GM19025 (cell line): ENCODE measurements at regions not wholly inside any gene's neighbourhood (a gene's known extent, or its start where the extent isn't known, plus 50 kb on each side); places are given as distances from the start of the nearest gene placed in this dataset.
"Not testable (repeated sequence)": the region's sequence is repeated elsewhere in the genome, so short reads cannot be mapped to it uniquely, and the experiment has no call there.

Experiments used
- ATAC-seq: cut with Tn5 transposase; IDR thresholded peaks from one replicate; pipeline ENCODE4 v1.9.1; 2021; ENCODE audit warnings: mild to moderate bottlenecking, low read depth, moderate library complexity; ENCODE audit not compliant: unreplicated experiment

- ATAC-seq, result no peak
These were observed 107.9 kb upstream of the ATL2 start for GRCh38 chr2:38484957-38485356.

- no peak for ATAC-seq
These were observed 106.9 kb upstream of the ATL2 start for GRCh38 chr2:38483776-38484501.

- ATAC-seq, result not testable (repeated sequence)
These were observed 105.6 kb upstream of the ATL2 start for GRCh38 chr2:38482710-38483109.

GRCh38 chr2:38480617-38481016 lies 103.5 kb upstream of the ATL2 start:
- no peak for ATAC-seq

GRCh38 chr2:38477006-38477405 lies 99.9 kb upstream of the ATL2 start:
- ATAC-seq, result no peak

GRCh38 chr2:38475567-38475881 lies 98.5 kb upstream of the ATL2 start:
- ATAC-seq, result no peak

- ATAC-seq, result no peak
These were observed 97.9 kb upstream of the ATL2 start for GRCh38 chr2:38474715-38475566.

- no peak for ATAC-seq
These were observed 97.0 kb upstream of the ATL2 start for GRCh38 chr2:38474021-38474456.

- no peak for ATAC-seq
These were observed 96.4 kb upstream of the ATL2 start for GRCh38 chr2:38473333-38474005.

GRCh38 chr2:38470115-38470514 lies 93.0 kb upstream of the ATL2 start:
- ATAC-seq, result no peak

- ATAC-seq, result no peak
These were observed 90.8 kb upstream of the ATL2 start for GRCh38 chr2:38467768-38468455.

GRCh38 chr2:38466876-38467767 lies 90.0 kb upstream of the ATL2 start:
- no peak for ATAC-seq

GRCh38 chr2:38466409-38466808 lies 89.3 kb upstream of the ATL2 start:
- ATAC-seq, result no peak

- no peak for ATAC-seq
These were observed 88.7 kb upstream of the ATL2 start for GRCh38 chr2:38465789-38466127.

- no peak for ATAC-seq
These were observed 88.1 kb upstream of the ATL2 start for GRCh38 chr2:38464971-38465788.

GRCh38 chr2:38463752-38464151 lies 86.7 kb upstream of the ATL2 start:
- ATAC-seq, result no peak

- no peak for ATAC-seq
These were observed 85.1 kb upstream of the ATL2 start for GRCh38 chr2:38462121-38462661.

GRCh38 chr2:38461470-38461869 lies 84.4 kb upstream of the ATL2 start:
- ATAC-seq, result no peak

GRCh38 chr2:38460313-38460712 lies 83.2 kb upstream of the ATL2 start:
- ATAC-seq, result no peak
